ENCODE measurements at regions not wholly inside any gene's neighbourhood (a gene's known extent, or its start where the extent isn't known, plus 50 kb on each side); places are given as distances from the start of the nearest gene placed in this dataset.

DNA sequence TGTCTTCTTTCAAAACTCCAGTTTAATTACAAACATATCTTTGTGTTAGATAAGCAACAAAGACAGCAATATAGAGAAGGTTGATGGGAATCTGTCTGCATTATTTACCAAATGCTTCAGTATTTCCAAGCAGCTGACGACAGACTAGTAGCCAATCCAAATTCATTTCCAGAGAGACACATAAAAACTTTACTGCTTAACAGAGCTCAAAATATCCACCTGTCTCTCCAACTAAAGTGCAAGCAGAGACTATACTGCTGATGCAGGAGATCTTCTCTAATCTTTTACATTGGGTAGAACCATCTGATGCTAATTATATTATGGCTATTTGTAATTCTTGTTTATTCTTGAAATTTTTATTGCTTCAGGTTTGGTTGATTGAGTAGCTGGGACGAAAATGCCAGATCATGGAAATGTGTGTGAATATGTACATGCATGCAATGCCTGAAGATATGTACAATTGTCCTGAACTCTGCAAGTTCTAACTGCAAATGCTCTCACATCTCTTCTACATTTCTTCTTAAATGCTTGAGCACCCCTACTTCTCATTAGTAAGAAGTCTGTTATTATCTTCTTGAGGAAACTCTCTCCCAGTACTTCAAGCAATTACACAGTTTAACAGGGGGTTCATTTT lies 200.0 kb downstream of the PDHA2 start:
- no peak overlapping the region for H3K4me3 ChIP-seq
- H3K27me3 ChIP-seq = no peaks in the 10 kb centered on the region
- no peaks in the 10 kb centered on the region for H3K9me3 ChIP-seq
- DNase-seq = no peak
- H3K36me3 ChIP-seq = no peaks in the 10 kb centered on the region

DNA sequence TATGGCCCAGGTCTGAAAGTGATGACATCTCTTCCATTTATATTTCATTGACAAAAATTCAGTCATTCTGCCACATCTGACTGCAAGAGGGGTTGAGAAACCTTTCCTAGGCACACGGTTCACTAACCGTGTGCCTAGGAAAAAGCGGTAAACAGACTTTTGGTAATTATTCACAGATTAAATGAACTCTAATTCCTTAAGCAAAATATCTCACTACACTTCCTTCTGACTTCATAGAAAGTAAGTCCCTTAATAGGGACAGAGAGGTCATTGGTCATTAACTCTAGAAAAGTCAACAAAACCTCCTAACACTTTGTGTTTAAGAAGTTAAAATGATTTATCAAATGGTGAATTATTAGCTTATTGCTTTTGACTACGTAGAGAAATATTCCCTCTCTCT lies 205.1 kb downstream of the PDHA2 start:
- no peaks in the 10 kb centered on the region for H3K9me3 ChIP-seq
- DNase-seq = no peak
- no peaks in the 10 kb centered on the region for H3K27me3 ChIP-seq
- no peak overlapping the region for H3K4me3 ChIP-seq
- H3K36me3 ChIP-seq = no peaks in the 10 kb centered on the region

DNA sequence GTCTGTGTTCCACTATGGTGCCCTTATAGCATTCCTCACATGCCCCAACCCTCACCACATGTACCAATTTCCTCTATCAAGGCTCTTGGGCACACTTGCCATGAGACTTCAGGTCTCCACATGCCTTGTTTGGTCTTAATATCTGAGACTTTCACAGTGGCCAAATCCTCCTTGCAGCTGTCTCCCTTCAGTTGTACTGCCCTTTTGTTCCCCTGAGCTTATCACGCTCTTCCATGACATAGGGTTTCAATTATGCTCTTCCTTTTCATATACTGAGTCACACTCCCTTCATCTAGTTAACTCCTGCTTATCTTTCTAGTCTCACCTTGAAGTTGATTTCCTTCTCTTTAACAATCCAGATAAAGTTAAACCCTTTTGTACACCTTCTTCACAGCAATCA lies 212.9 kb downstream of the PDHA2 start:
- DNase-seq = no peak
- no peaks in the 10 kb centered on the region for H3K36me3 ChIP-seq
- H3K4me3 ChIP-seq = no peak overlapping the region
- no peaks in the 10 kb centered on the region for H3K27me3 ChIP-seq
- no peaks in the 10 kb centered on the region for H3K9me3 ChIP-seq

DNA sequence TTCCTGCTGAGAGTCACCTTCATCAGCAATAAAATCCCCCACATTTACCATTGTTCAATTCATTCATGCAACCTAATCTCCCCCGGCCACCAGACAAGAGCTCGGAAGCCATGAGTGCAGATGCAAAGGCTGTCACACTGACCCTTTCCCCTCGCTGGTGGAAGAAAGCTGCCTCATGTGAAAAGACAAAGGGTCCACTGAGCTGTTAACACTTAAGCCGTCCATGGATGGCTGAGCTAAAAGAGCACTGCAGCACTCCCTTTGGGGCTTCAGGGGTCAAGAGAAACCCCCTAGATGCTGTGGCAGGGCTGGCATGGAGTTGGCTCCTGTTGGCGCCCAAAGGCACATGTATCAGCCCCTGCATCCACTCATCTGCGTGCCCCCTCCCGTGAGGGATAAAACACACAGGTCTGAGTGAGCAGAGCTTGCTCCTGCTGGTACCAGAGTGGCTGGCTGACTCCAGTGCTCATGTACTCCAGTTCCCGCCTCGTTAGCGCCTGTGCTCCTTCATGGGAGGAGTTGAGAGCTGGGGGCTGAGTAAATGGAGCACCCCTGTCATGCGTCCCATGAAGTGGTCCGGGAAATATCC lies 216.5 kb downstream of the PDHA2 start:
- no peak overlapping the region for H3K4me3 ChIP-seq
- no peaks in the 10 kb centered on the region for H3K36me3 ChIP-seq
- no peak for DNase-seq
- no peaks in the 10 kb centered on the region for H3K9me3 ChIP-seq
- no peaks in the 10 kb centered on the region for H3K27me3 ChIP-seq

DNA sequence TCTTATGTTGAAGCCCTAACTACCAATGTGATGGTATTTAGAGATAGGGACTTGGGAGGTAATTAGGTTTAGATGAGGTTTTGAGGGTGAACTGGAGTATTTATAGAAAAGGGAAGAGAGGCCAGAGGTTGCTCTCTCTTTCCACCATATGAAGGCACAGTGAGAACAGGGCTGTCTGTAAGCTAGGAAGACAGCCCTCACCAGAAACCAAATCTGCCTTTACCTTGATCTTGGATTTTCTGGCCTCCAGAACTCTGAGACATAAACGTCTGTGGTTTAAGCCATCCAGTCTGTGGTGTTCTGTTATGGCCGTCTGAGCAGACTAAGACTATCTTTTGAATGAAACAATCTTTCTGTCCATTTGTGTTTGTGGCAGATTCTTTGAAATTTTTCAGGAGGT lies 223.7 kb downstream of the PDHA2 start:
- no peaks in the 10 kb centered on the region for H3K27me3 ChIP-seq
- H3K36me3 ChIP-seq = no peaks in the 10 kb centered on the region
- H3K9me3 ChIP-seq = no peaks in the 10 kb centered on the region
- no peak for DNase-seq
- no peak overlapping the region for H3K4me3 ChIP-seq

DNA sequence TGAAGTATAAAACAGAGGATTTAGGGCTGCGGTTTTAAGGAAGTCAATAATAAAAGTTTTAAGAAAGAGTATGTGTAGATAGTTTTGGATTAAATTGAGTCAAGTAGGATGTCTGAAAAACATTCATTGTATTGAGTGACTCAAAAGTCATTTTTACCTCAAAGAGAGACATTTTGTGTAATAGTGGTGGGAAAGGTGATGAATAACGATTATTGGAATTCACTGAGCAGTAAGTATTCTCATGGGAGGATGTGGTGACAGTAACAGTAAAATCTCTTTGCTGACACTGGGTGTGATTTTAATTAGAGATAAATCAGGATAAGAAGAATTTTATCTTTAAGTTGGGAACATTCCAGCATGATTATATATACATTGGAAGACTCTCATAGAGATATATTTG lies 233.6 kb downstream of the PDHA2 start:
- no peaks in the 10 kb centered on the region for H3K9me3 ChIP-seq
- H3K27me3 ChIP-seq = no peaks in the 10 kb centered on the region
- no peaks in the 10 kb centered on the region for H3K36me3 ChIP-seq
- no peak overlapping the region for H3K4me3 ChIP-seq
- DNase-seq = no peak

DNA sequence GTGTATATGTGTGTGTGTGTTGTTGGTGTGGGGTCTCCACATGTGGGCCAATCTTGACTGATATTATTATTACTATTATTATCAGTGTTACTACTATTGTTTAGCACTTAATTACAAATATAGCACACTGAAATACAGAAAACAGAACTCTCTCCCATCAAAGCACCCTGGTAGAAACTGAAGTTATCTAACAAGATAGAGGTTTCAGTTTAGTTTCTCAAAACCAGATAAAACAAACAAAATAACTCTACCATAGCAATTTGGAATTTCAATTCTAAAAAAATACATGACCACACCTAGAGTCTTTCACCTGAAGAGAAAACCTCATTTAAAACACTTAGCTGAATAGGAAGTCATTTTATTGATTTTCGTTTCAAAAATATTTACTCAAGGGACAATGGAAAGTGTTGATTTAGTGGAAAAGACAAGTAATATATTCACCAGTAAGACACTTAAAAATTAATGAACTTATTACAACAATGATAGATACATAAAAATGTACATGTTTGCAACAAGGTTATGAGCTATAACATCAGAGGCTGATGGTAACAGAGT lies 252.3 kb downstream of the PDHA2 start:
- no peaks in the 10 kb centered on the region for H3K27me3 ChIP-seq
- no peak overlapping the region for H3K4me3 ChIP-seq
- no peak for DNase-seq
- H3K36me3 ChIP-seq = no peaks in the 10 kb centered on the region
- H3K9me3 ChIP-seq = no peaks in the 10 kb centered on the region

DNA sequence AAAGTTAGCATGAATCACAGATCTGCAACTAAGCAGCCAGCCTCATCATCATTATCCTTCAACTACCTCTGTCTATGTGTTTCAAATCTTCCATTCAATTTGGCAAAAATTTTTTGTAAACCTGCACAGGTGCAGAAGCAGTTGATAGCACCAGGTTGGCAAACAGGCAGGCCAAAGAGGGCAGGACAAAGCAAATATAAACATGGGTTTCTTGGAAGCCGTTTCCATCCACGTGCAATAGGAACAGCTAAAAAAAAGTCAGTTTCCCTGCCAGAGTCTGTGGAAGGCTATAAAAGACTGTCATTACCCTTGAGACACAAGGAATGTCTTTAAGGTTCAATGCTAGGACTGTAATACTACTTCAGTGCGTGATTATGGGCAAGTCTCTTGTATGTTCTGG lies 253.2 kb downstream of the PDHA2 start:
- H3K36me3 ChIP-seq = no peaks in the 10 kb centered on the region
- no peaks in the 10 kb centered on the region for H3K9me3 ChIP-seq
- H3K4me3 ChIP-seq = no peak overlapping the region
- no peak for DNase-seq
- H3K27me3 ChIP-seq = no peaks in the 10 kb centered on the region

DNA sequence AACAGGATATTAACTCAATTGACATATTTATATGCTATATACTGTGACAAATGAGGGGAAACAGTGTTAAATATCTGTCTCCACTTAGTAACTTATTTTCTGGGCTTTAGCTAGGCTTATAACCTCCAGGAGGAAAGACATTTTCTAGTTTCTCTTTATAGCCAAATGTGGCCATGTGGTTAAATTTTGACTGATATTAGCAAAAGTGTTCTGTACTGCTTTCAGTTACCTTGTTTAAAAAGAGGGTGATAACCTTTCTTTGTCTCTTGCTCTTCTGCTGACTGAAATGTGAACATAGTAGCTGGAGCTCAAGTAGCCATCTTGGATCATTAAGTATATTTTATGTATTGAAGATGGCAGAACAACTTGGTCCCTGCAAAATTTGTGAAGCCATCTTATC lies 253.7 kb downstream of the PDHA2 start:
- DNase-seq = no peak
- no peaks in the 10 kb centered on the region for H3K27me3 ChIP-seq
- no peaks in the 10 kb centered on the region for H3K9me3 ChIP-seq
- no peak overlapping the region for H3K4me3 ChIP-seq
- no peaks in the 10 kb centered on the region for H3K36me3 ChIP-seq

DNA sequence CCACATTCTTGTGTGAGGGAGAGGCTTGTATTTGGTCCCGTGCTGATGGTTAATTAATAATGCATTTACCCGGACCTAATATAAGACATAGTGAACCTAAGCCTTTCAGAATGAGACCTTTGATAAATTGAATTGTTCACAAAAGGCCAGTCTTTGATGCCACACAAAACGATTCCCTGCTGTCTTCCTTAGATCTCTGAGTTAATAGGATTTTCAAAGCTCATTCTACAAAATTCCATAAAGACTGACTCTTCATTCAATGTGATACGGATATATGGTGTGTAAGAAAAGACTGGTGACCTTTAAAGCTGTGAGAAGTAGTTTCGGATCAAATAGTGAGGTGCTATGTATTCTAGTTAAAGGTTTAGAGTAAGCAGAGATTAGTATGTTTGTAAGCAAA lies 254.3 kb downstream of the PDHA2 start:
- H3K27me3 ChIP-seq = no peaks in the 10 kb centered on the region
- H3K36me3 ChIP-seq = no peaks in the 10 kb centered on the region
- no peak overlapping the region for H3K4me3 ChIP-seq
- no peaks in the 10 kb centered on the region for H3K9me3 ChIP-seq
- DNase-seq = no peak

DNA sequence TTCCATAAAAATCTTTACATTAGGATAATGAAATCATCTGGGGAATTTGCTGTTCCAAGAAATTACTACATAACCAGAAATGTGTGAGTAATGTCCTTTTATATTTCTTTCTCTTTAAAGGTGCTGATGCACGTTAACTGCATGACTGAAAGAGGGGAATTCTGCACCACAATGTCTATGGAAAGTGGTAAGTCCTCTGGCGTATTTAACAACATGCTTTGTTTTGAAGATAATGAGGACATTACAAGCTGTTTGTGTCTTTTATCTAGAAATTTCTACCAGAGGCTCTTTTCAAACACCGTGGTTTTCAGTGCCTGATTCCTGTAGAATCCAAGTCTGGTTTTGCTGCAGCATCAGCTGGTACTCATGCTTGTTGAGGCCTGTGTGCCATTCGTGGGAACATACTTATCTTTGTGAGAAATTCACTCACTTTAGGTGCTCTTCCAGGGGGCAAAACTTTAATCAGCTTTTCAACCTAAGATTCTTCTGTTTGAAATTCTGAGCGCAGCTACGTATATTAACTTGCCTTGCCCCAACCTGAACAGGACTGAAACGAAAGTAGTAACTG lies 257.2 kb downstream of the PDHA2 start:
- Histone ChIP-seq H3K27me3 (no peaks in the 10 kb centered on the region), H3K9me3 (no peaks in the 10 kb centered on the region), H3K36me3 (no peaks in the 10 kb centered on the region)

DNA sequence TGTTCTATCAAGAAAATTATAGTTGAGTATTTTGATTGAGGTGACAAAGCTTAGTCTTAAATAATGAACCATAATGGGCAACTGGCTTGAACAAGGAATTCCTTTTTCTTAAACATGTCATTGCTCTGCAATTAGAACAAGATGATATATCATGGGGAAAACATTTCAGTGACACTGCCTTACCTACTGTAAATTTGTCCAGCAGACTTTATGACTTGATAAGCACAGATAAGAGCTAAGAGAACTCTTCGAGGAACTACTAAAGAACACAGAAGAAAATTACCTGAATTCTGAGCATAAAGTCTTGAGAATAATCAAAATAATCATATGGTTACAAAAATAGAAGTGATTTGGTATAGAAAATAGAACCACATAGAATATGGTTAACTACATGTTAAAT lies 257.8 kb downstream of the PDHA2 start:
- Histone ChIP-seq H3K27me3 (no peaks in the 10 kb centered on the region), H3K36me3 (no peaks in the 10 kb centered on the region), H3K4me3 (no peak overlapping the region), H3K9me3 (no peaks in the 10 kb centered on the region)
- no peak for DNase-seq

More for the DNA sequence above, 257.2 kb downstream of the PDHA2 start:
- DNase-seq = no peak
- H3K4me3 ChIP-seq = no peak overlapping the region

DNA sequence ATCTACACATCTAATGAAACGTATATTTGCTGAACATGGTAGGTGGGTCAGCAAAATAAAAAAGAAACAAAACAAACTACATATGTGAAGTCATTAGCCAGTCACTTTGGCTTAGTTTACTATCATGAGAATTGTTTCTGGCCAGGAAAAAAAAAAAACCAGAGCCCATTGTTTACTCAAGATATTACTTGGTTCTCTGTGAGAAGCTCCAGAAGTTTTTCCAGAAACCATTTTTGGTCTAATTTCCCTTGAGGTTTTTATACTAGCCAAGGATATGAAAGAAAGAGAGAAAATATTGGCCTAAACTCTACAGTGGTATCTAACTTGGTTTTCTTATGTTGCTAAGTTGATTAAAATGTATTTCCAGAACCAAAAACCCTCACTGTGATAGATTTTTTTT lies 259.1 kb downstream of the PDHA2 start:
- no peaks in the 10 kb centered on the region for H3K27me3 ChIP-seq
- no peak for DNase-seq
- H3K36me3 ChIP-seq = no peaks in the 10 kb centered on the region
- no peak overlapping the region for H3K4me3 ChIP-seq
- no peaks in the 10 kb centered on the region for H3K9me3 ChIP-seq

DNA sequence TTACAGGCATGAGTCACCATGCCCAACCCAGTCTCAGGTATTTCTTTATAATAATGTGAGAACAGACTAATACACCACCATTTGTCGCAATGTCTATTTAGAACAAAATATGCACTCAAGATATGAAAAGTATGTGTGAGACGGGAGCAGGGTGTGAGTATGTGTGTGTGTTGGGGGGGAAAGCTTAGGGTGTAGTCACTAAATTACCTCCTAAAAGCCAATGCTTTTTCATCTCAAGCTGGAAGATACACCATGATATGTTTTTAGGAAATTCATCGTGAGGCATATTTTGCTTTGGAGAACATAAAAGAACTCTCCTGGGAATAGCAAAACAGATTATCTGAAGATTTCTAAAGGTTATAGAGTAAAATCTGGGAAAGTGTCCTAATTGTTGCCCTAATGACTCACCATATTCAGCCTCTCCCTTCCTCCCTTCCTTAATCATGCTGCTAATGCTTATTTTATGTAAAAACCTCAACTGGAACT lies 262.7 kb downstream of the PDHA2 start:
- Histone ChIP-seq H3K36me3 (no peaks in the 10 kb centered on the region), H3K27me3 (no peaks in the 10 kb centered on the region), H3K9me3 (no peaks in the 10 kb centered on the region), H3K4me3 (no peak overlapping the region)
- no peak for DNase-seq

DNA sequence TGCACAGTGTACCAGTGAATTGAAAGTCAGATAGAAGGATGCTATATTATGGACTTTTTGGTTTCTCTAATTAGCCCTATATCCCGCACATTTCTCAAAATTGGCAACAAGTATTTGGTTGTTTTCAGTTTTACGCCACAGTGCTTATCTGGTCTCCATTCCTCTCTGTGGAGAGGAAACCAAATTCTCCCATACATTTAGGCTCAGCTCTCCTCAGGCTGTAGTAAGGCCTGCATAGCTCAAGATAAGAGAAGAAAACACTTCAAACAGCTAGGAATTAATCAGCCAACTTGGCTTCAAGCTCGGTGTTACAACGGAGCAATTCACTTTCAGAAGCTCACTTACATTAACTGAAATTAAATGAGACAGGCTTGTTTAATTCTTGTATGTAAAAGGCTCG lies 263.2 kb downstream of the PDHA2 start:
- H3K27me3 ChIP-seq = no peaks in the 10 kb centered on the region
- no peaks in the 10 kb centered on the region for H3K9me3 ChIP-seq
- H3K36me3 ChIP-seq = no peaks in the 10 kb centered on the region
- no peak overlapping the region for H3K4me3 ChIP-seq
- no peak for DNase-seq

DNA sequence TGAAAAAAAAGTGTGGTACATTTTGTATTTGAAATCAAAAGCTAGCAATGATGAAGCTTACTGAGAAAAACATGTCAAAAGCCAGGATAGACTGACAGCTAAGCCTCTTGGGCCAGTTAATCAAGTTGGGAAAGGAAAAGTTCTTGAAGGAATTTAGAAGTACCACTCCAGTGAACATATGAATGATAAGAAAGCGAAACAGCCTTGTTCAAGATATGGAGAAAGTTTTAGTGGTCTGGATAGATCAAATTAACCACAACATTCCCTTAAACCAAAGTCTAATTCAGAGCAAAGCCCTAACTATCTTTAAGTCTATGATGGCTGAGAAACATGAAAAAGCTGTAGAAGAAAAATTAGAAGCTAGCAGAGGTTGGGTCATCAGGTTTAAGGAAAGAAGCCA lies 268.3 kb downstream of the PDHA2 start:
- Histone ChIP-seq H3K9me3 (no peaks in the 10 kb centered on the region), H3K4me3 (no peak overlapping the region), H3K27me3 (no peaks in the 10 kb centered on the region), H3K36me3 (no peaks in the 10 kb centered on the region)
- no peak for DNase-seq

DNA sequence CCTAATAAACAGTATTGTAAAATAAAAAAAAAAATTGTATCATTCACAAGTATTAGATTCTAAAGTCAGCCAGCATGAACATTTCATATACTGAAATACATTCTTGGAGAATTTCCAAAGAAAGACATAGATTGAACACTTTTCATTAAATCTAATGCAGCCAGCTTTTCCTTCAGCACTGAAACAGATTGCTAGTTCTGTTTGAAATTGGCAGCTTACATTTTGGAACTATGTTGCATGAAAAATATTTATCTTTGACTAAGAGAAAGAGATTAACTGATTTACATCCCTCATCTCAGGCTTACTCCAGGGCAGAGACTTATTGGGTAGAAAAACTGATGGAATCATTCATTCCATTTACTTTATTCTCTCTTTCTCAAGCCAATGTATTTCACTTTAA lies 272.7 kb downstream of the PDHA2 start:
- Histone ChIP-seq H3K4me3 (no peak overlapping the region), H3K27me3 (no peaks in the 10 kb centered on the region), H3K36me3 (no peaks in the 10 kb centered on the region), H3K9me3 (no peaks in the 10 kb centered on the region)
- no peak for DNase-seq

DNA sequence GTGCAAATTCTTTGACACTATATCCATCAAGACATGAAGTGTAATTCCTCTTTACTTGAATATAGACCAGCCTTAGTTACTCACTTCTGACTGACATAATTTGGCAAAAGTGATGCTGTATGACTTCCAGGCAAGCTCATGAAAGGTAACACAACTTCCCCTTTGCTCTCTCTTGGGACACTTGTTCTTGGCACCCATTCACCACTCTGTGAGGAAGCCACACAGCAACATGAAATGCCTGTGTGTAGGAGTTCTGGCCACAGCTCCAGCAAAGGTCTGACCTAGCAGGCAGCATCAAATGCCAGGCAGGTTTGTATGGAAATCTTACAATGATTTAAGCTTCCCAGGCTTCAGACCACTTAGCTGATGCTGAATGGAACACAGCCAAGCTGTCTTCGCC lies 280.3 kb downstream of the PDHA2 start:
- H3K4me3 ChIP-seq = no peak overlapping the region
- no peak for DNase-seq
- H3K27me3 ChIP-seq = no peaks in the 10 kb centered on the region
- no peaks in the 10 kb centered on the region for H3K36me3 ChIP-seq
- no peaks in the 10 kb centered on the region for H3K9me3 ChIP-seq
